Peyer's patch (tissue), 4 donors: ENCODE measurements at regions not wholly inside any gene's neighbourhood (a gene's known extent, or its start where the extent isn't known, plus 50 kb on each side); places are given as distances from the start of the nearest gene placed in this dataset.

ENCODE experiments used
- DNase-seq, 3 donors: peaks; one replicate each; pipeline ENCODE4 v3.0.0-alpha.2; 2017 to 2019
- H3K27ac ChIP-seq, 4 donors: fragments of 200-600 bp; sonication (generic); one replicate each; pipeline ENCODE4 v1.5.1; 2016 to 2019
- H3K27me3 ChIP-seq, 2 donors: fragments of 200-600 bp; sonication (generic); one replicate each; pipeline ENCODE4 v1.5.1; 2019
- H3K36me3 ChIP-seq, 3 donors: fragments of 200-600 bp; sonication (generic); one replicate each; pipeline ENCODE4 v1.5.1; 2016 to 2019
- H3K4me1 ChIP-seq, 4 donors: fragments of 200-600 bp; sonication (generic); one replicate each; pipeline ENCODE4 v1.5.1; 2016 to 2019
- H3K4me3 ChIP-seq, 4 donors: fragments of 200-600 bp; sonication (generic); 1 replicate in 3 of 4; 2 replicates in 1 of 4; pipeline ENCODE4 v1.5.1; 2016 to 2019; ENCODE audit warnings: mild to moderate bottlenecking in 1 of 4
- H3K9me3 ChIP-seq, 4 donors: fragments of 200-600 bp; sonication (generic); one replicate each; pipeline ENCODE4 v1.5.1; 2016 to 2019; ENCODE audit warnings: mild to moderate bottlenecking in 1 of 4
- POLR2A ChIP-seq, 2 donors: fragments of 450-650 bp; IDR thresholded peaks; one replicate each; pipeline ENCODE4 v1.5.1; 2017; ENCODE audit warnings: antibody characterized with exemption in 2 of 2, mild to moderate bottlenecking in 2 of 2, moderate library complexity in 2 of 2
- TF ChIP-seq, protein P1 (sequence below), 6 experiments: fragments of 450-650 bp in 4 of 6; fragments of 200-600 bp in 2 of 6; sonication (generic) in 1 of 6; IDR thresholded peaks; one replicate each; pipeline ENCODE4 v1.5.1; 2017 to 2019; ENCODE audit warnings: antibody characterized with exemption in 6 of 6, mild to moderate bottlenecking in 3 of 6, moderate library complexity in 1 of 6

GRCh38 chr2:118519511-118519910, 327.9 kb downstream of the EN1 start:
- DNase-seq = no peak
- H3K9me3 ChIP-seq = no peaks in the 10 kb centered on the region
- no peaks in the 10 kb centered on the region for H3K4me1 ChIP-seq
- TF ChIP-seq POLR2A (IDR thresholded peaks at IDR 0.05) = no peak
- TF ChIP-seq, protein P1, sequence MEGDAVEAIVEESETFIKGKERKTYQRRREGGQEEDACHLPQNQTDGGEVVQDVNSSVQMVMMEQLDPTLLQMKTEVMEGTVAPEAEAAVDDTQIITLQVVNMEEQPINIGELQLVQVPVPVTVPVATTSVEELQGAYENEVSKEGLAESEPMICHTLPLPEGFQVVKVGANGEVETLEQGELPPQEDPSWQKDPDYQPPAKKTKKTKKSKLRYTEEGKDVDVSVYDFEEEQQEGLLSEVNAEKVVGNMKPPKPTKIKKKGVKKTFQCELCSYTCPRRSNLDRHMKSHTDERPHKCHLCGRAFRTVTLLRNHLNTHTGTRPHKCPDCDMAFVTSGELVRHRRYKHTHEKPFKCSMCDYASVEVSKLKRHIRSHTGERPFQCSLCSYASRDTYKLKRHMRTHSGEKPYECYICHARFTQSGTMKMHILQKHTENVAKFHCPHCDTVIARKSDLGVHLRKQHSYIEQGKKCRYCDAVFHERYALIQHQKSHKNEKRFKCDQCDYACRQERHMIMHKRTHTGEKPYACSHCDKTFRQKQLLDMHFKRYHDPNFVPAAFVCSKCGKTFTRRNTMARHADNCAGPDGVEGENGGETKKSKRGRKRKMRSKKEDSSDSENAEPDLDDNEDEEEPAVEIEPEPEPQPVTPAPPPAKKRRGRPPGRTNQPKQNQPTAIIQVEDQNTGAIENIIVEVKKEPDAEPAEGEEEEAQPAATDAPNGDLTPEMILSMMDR (IDR thresholded peaks at IDR 0.05) = no peak
- H3K4me3 ChIP-seq = no peak overlapping the region
- H3K27ac ChIP-seq = no peak overlapping the region
- no peaks in the 10 kb centered on the region for H3K27me3 ChIP-seq
- H3K36me3 ChIP-seq = no peaks in the 10 kb centered on the region

GRCh38 chr2:118510807-118511206, 336.6 kb downstream of the EN1 start:
- DNase-seq = no peak
- Histone ChIP-seq H3K27ac (no peak overlapping the region), H3K36me3 (no peaks in the 10 kb centered on the region), H3K9me3 (no peaks in the 10 kb centered on the region), H3K4me3 (no peak overlapping the region), H3K27me3 (no peaks in the 10 kb centered on the region), H3K4me1 (no peaks in the 10 kb centered on the region)
- TF ChIP-seq POLR2A (IDR thresholded peaks at IDR 0.05) = no peak
- TF ChIP-seq, protein P1 (IDR thresholded peaks at IDR 0.05) = no peak

DNA sequence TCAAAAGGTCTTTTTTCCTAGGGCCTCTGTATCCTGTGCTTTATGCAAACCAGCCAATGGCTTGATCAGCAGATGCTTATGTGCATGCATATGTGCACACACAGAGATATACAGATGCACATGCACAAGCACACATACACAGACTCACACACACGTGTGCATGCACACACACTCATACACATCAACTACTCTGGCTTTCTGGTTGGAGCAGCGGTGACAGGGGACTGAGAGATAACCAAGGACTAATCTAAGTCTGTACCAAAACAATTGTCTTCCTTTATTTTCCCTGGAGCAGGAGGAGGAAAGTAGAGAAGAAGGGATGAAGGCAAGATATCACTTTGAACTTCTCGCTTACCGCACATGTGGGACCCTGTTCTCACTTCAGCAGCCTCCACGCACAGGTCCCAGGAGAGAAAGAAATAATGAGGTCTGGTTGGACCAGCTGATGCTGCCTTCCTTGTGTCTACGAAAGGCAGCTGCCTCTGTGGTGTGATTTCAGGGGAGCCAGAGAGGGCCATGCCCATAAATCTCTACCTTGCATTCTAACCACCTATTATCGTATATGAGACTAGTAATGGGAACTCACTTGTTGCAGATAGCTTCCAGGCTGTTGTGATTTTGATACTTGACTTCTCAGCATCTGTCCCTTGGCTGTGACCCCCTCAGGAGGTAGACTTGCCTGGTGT, 338.0 kb downstream of the EN1 start:
- Histone ChIP-seq H3K9me3 (no peaks in the 10 kb centered on the region), H3K36me3 (no peaks in the 10 kb centered on the region), H3K4me3 (no peak overlapping the region), H3K27ac (no peak overlapping the region), H3K27me3 (no peaks in the 10 kb centered on the region), H3K4me1 (no peaks in the 10 kb centered on the region)
- no peak for DNase-seq
- TF ChIP-seq POLR2A (IDR thresholded peaks at IDR 0.05) = no peak
- TF ChIP-seq, protein P1 (IDR thresholded peaks at IDR 0.05) = no peak

- H3K4me3 ChIP-seq = no peak overlapping the region
- H3K27me3 ChIP-seq = no peaks in the 10 kb centered on the region
- DNase-seq = no peak
- TF ChIP-seq, protein P1 (IDR thresholded peaks at IDR 0.05) = no peak
- TF ChIP-seq POLR2A (IDR thresholded peaks at IDR 0.05) = no peak
- H3K36me3 ChIP-seq = no peaks in the 10 kb centered on the region
- H3K4me1 ChIP-seq = no peaks in the 10 kb centered on the region
- H3K9me3 ChIP-seq = no peaks in the 10 kb centered on the region
- H3K27ac ChIP-seq = no peak overlapping the region
Measured at GRCh38 chr2:118508282-118508681, 339.2 kb downstream of the EN1 start.

DNA sequence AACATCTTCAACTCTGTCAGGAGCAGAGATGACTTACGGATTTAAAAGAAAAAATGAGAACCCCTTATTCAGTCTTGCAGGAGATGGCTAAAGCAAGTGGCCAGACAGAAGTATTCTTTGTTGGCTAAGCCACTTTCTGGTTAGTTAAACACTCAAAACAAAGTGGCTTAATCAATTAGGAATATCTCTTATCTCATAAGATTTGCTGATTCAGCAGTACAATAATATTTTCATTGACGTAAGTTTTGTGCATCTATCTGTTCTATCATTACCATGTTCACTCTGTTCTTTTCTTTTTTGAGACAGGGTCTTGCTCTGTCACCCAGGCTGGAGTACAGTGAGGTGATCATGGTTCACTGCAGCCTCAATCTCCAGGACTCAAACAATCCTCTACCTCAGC, 342.0 kb downstream of the EN1 start:
- H3K36me3 ChIP-seq = no peaks in the 10 kb centered on the region

More for the DNA sequence above, 342.0 kb downstream of the EN1 start:
- no peak for DNase-seq
- H3K27me3 ChIP-seq = no peaks in the 10 kb centered on the region
- no peak overlapping the region for H3K4me3 ChIP-seq
- H3K27ac ChIP-seq = no peak overlapping the region
- no peaks in the 10 kb centered on the region for H3K4me1 ChIP-seq
- H3K9me3 ChIP-seq = no peaks in the 10 kb centered on the region
- TF ChIP-seq, protein P1 (IDR thresholded peaks at IDR 0.05) = no peak
- TF ChIP-seq POLR2A (IDR thresholded peaks at IDR 0.05) = no peak
